ENCODE measurements at regions not wholly inside any gene's neighbourhood (a gene's known extent, or its start where the extent isn't known, plus 50 kb on each side); places are given as distances from the start of the nearest gene placed in this dataset.
"Not testable (repeated sequence)": the region's sequence is repeated elsewhere in the genome, so short reads cannot be mapped to it uniquely, and the experiment has no call there.

DNA sequence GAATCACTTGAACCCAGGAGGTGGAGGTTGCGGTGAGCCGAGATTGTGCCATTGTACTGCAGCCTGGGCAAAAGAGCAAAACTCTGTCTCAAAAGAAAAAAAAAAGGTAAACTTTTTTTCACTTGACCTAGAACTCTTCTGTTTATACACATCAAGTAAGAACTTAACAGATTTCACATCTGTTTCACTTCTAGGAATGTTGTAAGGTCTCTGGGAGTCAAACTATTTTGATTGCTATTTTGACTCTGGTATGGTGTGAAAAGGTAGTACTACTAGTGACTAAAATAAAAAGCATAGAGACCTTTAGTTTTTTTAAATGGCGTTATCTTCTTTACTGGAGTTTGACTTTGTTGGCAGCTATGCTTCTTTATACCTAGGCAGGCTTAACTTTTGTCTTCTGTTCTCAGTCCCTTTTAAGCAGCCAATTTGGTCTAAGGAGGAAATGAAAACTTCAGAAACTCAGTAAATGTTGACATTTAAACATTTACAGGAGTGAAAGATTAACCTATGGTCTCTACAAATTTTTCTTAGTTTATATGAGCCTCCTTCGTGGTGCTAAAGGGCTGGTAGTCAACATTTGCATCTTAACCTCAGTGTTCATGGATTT, 84.7 kb downstream of the METTL2B start:
- intact Hi-C loops (cut with DNase I); DNase-seq: not testable (repeated sequence)

GRCh38 chr7:128562795-128563194, 86.2 kb downstream of the METTL2B start:
- DNase-seq; intact Hi-C loops (cut with DNase I): not testable (repeated sequence)

DNA sequence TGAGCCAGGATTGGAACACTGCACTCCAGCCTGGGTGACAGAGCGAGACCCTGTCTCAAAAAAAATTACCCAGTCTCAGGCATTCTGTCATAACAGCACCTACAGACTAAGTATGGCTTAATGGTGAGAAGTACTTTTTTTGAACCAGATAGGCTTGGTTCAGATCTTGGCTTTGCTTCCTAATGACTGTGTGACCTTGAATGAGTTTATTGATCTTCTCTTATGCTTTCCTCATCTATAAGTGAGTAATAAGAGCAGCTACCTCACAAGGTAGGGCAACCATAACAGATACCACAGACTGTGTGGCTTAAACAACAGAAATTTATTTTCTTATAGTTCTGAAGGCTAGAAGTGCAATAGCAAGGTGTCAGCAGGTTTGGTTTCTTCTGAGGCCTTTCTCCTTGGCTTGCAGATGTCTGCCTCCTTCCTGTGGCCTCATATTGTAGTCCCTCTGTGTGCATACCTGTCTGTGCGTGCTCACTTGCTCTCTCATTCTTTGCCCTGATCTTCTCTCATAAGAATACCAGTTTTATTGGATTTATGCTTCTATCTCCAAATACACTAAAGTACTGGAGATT, 87.7 kb downstream of the METTL2B start:
- intact Hi-C loops (cut with DNase I); DNase-seq: not testable (repeated sequence)

- DNase-seq; intact Hi-C loops (cut with DNase I): not testable (repeated sequence)
Observed at GRCh38 chr7:128564932-128565864, 88.7 kb downstream of the METTL2B start.

GRCh38 chr7:128575277-128575676, 96.8 kb upstream of the GARIN1A start:
- intact Hi-C loops (cut with DNase I); DNase-seq: not testable (repeated sequence)

GRCh38 chr7:128576953-128577352, 95.1 kb upstream of the GARIN1A start:
- DNase-seq; intact Hi-C loops (cut with DNase I): not testable (repeated sequence)

DNA sequence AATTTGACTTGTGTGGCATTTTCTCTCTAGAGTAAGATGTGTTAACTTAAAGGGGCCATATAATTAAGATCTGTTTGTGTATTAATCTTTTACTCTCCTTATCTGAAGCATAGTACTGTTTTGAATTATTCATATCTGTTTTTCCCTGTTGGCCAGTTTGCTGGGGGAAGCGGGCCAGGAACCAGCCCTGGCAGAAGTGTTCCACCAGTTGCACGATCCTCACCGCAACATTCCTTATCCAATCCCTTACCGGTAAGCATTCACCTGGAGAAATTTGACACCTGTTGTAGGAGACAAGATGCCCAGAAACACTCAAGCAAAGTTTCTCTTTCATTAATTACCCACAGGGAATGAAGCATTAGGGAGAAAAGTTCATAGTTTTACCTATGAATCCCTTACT, 92.2 kb upstream of the GARIN1A start:
- intact Hi-C loops (cut with DNase I); DNase-seq: not testable (repeated sequence)

DNA sequence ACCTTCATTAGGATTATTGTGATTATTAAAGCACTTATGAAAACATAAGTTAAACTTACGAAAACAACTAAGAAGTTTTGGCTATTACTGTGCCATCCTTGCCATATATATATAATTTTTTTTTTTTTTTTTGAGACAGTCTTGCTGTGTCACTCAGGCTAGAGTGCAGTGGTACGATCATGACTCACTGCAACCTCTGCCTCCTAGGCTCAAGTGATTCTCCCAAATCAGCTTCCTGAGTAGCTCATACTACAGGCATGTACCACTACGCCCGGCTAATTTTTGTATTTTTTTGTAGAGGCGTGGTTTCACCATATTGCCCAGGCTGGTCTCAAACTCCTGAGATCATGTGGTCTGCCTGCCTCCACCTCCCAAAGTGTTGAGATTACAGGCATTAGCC, 91.0 kb upstream of the GARIN1A start:
- intact Hi-C loops (cut with DNase I); DNase-seq: not testable (repeated sequence)

- intact Hi-C loops (cut with DNase I); DNase-seq: not testable (repeated sequence)
Observed at GRCh38 chr7:128581825-128582561, 90.1 kb upstream of the GARIN1A start.

GRCh38 chr7:128586715-128587114, 85.4 kb upstream of the GARIN1A start:
- intact Hi-C loops (cut with DNase I); DNase-seq: not testable (repeated sequence)

GRCh38 chr7:128591705-128592104, 80.4 kb upstream of the GARIN1A start:
- intact Hi-C loops (cut with DNase I): no loop called here
- DNase-seq: peak in 5 of 10 donors; percentile 17 to 88 (median 26)

DNA sequence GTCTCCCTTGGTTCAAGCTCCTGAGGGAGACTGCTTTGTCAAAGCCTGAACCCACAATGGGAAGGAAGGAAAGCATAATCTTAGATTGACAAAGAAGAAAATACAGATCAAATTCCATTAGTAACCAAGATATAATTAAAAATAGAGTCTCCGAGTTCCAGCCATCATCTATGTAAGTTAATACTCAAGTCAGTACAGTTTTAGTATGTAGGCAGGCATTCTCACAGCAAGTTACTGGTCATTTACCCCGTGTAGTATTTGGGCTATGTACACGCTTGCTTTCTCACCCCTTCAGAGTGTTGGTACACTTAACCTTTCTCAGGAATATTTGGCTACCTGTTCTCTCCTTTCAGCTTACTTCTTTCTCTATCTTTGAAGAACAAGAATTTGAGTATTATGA, 79.9 kb upstream of the GARIN1A start:
- intact Hi-C loops (cut with DNase I); DNase-seq: not testable (repeated sequence)

DNA sequence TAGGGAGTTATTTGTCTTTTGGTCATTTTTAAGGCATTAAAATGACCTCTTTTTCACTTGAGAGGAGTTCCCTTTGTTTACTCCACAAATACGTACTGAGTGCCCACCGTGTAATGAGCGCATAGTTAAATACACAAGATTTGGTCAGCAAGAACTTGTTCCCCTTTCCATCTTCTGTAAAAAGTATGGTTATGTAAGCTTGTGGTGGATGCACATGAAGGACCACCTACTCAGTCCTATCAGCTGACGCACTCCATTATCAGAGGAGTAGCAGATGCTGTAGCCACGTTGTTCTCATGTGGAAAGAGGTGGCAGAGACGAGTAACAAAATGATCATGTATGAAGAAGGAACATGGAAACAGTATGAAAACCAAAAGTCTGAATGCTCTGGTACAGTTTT, 78.0 kb upstream of the GARIN1A start:
- DNase-seq; intact Hi-C loops (cut with DNase I): not testable (repeated sequence)

DNA sequence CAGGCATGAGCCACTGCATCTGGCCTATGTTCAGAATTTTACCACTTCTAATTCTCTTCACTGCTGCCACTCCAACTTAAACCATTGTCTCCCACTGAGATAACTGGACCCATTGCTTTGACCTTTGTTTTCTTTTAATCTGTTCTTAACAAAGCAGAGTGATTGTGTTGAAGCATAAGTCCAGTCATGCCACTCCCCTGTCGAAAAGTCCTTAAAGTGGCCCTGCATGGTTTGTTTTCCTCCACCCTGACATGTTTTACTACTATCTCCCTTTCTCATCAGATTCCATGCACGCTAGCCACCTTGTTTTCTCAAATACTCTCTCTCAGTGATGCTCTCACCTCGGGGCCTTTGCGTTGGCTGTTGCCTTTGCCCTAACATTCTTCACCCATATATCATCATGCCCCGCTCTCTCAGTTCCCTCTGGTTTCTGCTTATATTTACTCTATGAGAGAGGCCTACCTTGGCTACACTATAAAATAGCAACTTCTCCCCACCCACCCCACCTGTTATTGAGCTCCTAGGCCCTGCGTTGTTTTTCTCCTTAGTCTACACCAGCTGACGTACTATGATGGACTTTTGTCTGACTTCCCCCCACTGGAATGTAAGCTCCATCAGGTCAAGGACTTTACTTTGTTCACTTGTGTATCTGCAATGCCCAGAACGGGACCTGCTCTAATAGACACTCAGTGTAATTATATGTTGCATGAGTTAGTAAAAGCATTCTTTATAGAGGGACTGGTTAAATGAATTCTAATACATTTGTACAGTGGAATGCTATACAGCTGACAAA, 75.6 kb upstream of the GARIN1A start:
- DNase-seq: not testable (repeated sequence)

GRCh38 chr7:128598946-128599345, 73.1 kb upstream of the GARIN1A start:
- DNase-seq; intact Hi-C loops (cut with DNase I): not testable (repeated sequence)

More for the DNA sequence above, 75.6 kb upstream of the GARIN1A start:
- intact Hi-C loops (cut with DNase I): not testable (repeated sequence)

GRCh38 chr7:128608678-128609421, 63.2 kb upstream of the GARIN1A start:
- DNase-seq: peak in 1 of 10 donors; percentile 21
- intact Hi-C loops (cut with DNase I): loop anchor here (2.0 to 10.0 kb wide), 2 partner anchors 56 to 274 kb away; no protein-coding TSS in a partner anchor

- DNase-seq; intact Hi-C loops (cut with DNase I): not testable (repeated sequence)
Observed at GRCh38 chr7:128613366-128613765, 58.7 kb upstream of the GARIN1A start.

GRCh38 chr7:128614812-128615211, 57.3 kb upstream of the GARIN1A start:
- DNase-seq; intact Hi-C loops (cut with DNase I): not testable (repeated sequence)

DNA sequence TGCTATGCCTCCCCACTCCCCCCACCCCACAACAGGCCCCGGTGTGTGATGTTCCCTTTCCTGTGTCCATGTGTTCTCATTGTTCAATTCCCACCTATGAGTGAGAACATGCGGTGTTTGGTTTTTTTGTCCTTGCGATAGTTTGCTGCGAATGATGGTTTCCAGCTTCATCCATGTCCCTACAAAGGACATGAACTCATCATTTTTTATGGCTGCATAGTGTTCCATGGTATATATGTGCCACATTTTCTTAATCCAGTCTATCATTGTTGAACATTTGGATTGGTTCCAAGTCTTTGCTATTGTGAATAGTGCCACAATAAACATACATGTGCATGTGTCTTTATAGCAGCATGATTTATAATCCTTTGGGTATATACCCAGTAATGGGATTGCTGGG, 55.3 kb upstream of the GARIN1A start:
- DNase-seq; intact Hi-C loops (cut with DNase I): not testable (repeated sequence)

All from posterior cingulate gyrus (tissue), 11 donors.